ENCODE measurements at regions not wholly inside any gene's neighbourhood (a gene's known extent, or its start where the extent isn't known, plus 50 kb on each side); places are given as distances from the start of the nearest gene placed in this dataset.
"Not testable (repeated sequence)": the region's sequence is repeated elsewhere in the genome, so short reads cannot be mapped to it uniquely, and the experiment has no call there.

DNA sequence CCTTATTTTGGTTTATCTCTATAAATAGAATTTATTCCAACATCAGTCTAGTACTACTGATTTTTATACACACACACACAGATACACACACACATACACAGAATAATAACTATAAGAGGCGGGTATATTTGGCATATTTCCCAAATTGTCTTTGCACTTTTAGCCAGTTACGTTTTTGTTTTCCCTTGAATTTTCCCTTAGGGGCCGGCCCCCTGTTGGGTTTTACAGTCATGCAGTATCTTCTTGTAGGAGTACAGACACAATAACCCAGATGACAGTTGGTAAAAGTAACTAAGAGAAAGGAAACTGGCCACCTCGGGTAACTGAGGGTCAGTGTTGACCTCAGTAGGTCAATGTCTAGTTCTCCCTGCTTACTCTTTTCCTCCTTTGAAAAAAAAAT lies 50.9 kb downstream of the DISP1 start:
- no peak for DNase-seq (ENCODE audit: low read depth, low spot score)

DNA sequence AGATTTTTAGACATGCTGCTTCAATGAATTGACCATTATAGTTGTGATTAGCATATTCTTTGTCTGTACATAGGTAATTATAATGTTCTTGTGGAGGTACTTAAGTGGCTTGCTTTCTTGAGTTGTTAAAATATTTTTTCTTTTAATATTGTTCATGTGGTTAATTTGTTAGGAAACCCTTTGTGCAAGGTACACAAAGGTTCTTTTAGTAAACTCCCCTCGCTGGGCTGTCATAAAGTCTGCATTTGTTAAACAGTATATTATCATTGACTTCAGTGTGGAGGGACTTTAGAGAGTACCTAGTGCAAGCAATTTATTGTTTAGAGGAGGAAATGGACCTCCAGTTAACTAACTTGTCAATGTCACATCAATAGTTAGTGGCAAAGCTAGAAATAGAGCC lies 52.5 kb downstream of the DISP1 start:
- no peak for DNase-seq (ENCODE audit: low read depth, low spot score)

DNA sequence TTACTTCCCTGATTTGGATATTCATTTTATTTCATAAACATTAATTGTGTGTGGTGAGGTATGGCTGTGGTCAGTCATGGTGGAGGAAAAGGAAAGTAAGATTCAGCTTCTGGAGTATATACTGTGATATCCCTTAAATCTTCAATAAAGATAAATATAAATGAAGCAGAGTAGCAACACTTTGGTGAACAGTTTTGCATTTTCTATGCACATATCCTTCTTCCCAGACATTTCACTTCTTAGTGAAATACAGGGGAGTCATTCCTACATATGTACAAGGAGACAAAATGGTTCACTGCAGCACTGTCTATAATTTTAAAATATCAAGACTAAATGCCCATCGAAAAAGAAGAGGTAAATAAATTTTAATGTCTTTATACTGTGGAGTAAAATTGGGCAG lies 61.3 kb downstream of the DISP1 start:
- DNase-seq (ENCODE audit: low read depth, low spot score): no peak

DNA sequence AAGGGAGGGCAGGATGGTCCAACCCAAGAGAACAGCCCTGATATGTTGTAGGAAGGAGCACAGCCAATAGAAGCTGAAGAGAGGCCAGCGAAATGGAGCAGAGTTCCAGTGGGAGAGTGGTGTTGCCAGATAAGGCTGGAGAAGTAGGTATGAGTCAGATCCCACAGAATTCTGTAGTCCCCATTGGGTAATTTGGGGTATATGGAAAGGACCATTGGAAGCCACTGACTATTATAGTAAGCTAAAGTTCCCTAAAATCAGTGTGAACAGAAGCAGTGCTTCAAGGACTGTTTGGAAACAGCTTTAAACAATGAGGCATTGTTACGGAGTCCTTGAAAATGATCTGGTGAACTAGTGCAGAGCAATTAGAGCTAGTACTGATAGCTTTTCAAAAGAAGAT lies 63.0 kb downstream of the DISP1 start:
- DNase-seq (ENCODE audit: low read depth, low spot score): no peak

DNA sequence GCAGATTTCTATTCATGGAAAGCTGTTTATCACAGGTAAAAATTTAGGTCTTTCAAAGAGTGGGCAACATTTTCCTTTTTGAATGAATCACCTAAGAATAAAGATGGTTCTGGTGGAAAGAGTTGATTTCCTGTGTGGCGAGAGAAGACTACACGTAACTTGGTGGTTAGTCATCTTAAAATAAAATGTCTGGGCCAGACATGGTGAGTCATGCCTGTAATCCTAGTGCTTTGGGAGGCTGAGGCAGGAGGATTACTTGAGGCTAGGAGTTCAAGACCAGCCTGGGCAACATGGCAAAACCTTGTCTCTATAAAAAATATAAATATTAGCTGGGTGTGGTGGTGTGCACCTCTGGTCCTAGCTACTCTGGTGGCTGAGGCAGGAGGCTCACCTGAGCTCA lies 65.7 kb downstream of the DISP1 start:
- DNase-seq (ENCODE audit: low read depth, low spot score): no peak

DNA sequence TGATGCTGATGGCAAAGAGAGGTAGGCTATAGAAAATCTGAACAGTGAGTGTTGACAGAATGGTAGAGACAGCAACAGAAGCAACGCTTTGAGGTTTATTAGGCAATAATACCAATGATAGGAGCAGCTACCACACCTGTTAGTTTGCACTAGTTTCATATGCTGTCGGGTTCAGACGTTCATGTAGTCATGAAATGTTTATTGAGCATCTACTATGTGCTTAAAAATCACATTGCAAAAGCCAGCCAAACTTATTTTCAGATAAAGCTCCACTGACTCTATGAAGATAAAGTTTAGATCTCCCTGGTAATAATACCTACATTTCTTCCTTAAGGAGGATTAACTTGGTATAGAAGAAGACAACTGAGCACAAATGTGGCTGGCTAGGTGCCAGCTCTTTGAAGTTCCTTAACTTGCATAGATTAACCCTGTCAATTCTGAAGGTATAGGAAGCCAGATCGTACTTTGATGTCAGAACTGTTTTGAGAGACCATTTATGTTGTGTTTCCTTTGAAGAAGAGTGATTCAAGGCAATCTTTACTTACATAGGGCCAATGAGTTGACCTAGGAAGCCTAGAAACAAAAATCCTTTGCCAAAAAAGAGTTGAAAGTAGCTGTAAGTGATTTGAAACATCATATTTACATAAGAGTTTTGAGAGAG lies 71.5 kb downstream of the DISP1 start:
- DNase-seq (ENCODE audit: low read depth, low spot score): no peak

DNA sequence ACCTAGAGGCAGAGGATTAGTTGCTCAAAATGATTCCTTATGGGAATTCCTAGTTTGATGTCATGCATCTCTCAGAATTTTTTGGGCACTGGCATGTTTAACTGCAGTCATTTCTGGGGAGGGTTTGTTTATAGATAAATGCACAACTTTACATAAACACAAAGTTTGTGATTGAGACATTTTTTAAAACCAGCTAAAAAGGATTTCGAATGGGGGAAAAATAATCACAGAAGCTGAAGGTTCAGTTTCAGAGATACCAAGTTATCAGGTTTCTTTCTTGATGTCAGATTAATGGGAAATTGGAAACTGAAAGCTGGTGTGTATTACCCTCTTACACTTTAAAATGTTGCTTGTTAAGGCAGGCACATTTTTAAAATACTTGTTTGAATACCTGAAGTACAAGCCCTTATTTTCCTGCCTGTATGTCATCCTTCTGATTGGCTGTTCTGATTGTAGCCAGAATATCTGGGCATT lies 72.1 kb downstream of the DISP1 start:
- no peak for DNase-seq (ENCODE audit: low read depth, low spot score)

DNA sequence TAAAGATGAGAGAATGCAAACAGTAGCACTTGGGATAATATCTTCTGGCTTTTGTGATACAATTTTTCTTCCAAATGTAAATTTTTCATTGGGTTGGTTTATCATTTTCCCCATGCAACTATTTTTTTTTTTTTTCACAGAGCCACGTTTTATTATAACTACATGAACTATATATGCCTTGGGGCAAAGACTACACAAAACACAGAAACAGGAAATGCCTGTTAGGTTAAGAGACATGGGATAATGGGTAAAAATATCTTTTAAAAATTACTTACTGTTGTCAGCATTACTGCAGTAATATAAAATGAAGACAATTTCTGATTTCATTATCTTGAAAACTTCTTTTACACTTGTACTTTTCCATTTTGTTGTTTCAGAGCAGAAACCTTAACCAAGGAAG lies 74.6 kb downstream of the DISP1 start:
- no peak for DNase-seq (ENCODE audit: low read depth, low spot score)

DNA sequence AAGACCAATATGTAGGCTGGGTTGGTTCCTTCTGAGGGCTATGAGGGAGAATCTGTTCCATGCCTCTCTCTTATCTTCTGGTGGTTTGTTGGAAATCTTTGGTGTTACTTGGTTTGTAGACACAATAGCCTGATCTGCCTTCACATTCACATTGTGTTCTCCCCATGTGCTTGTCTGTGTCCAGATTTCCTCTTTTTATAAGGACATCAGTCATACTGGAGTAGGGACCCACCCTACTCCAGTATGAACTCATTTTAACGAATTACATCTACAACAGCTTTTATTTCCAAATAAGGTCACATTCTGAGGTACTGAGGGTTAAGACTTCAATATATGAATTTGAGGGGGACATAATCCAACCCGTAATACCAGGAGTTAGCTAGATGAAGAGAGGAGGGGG lies 75.9 kb downstream of the DISP1 start:
- DNase-seq (ENCODE audit: low read depth, low spot score): no peak

DNA sequence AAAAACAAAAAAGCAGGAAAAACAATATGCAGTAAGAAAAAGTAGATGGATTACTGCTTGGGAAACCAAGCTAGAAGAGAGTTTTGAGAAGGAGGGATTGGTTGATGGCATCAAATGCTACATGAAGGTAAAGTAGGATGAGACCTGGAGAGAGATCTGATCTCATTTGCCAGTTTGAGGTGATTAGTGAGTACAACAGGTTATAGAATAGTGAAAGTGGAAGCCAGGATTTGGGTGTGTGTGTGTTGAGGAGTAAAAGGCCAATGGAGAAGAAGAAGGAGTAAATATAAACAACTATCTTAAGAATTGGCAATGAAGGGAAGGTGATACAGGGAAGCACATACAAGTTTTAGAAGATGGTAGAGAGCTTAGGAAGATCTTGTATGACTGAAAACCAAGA lies 76.7 kb downstream of the DISP1 start:
- DNase-seq (ENCODE audit: low read depth, low spot score): no peak

DNA sequence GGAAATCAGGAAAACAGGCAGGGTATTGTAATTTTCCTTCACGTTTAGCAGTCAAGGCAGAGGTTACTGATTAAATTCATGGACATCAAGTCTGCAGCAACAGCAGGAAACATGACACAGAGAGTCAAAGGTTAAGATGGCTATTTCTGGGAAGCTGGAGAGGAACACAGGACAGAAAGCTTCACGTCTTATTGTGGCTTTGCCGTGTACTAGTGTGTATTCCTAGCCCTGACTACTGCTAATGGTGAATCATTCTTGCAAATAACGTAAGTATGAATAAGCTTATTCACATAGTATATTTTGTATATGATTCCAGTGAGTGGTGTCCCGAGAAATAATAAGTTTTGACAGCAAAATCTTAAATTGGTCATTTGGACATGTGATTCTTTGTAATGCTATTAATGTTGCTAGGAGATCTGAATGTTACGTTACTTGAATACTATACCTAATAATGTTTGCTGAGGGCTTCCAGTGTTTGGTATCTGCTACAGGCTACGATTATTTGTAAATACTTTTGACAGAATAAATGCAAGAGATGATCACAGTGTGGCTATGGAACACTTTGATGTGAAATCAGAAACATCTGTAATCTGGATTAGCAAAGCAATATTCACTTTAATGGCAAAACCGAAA lies 77.4 kb downstream of the DISP1 start:
- DNase-seq (ENCODE audit: low read depth, low spot score): no peak

DNA sequence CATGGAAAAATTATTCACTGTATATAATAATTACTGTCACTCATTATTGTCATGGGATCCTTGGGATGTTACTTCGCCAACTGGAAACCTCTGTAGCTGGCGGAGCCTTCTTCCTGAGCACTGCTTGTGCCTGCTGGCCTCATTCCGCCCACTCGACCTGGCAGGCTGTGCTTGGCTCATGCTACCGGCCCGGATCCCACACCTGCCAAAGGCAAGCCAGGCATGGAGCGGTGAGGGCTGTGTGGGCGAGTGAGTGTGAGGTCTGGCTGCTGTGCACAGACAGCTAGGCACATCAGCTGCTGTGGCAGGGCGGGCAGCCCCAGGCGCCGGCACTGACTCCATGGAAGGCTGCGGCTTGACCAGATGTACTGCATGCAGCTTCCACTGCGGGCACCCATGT lies 78.4 kb downstream of the DISP1 start:
- no peak for DNase-seq (ENCODE audit: low read depth, low spot score)

DNA sequence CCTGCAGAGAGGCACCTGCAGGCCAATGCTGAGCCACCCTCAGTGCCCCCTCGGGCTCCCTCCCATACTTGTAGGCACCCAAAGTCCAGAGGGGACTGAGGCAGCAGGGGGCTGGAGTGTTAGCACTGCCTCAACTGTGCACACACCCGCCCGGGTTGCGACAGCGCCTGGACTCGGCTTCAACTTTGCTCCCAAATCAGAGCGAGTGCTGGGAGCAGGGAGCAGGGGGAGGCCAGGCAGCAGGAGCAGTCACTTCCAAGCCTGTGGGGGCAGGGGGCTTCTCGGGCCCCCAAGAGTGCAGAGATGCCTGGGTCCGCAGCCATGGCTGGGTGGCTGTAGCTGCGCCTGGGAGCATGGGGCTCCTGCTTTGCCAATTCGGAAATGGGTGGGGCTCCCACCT lies 79.5 kb downstream of the DISP1 start:
- DNase-seq (ENCODE audit: low read depth, low spot score): no peak

DNA sequence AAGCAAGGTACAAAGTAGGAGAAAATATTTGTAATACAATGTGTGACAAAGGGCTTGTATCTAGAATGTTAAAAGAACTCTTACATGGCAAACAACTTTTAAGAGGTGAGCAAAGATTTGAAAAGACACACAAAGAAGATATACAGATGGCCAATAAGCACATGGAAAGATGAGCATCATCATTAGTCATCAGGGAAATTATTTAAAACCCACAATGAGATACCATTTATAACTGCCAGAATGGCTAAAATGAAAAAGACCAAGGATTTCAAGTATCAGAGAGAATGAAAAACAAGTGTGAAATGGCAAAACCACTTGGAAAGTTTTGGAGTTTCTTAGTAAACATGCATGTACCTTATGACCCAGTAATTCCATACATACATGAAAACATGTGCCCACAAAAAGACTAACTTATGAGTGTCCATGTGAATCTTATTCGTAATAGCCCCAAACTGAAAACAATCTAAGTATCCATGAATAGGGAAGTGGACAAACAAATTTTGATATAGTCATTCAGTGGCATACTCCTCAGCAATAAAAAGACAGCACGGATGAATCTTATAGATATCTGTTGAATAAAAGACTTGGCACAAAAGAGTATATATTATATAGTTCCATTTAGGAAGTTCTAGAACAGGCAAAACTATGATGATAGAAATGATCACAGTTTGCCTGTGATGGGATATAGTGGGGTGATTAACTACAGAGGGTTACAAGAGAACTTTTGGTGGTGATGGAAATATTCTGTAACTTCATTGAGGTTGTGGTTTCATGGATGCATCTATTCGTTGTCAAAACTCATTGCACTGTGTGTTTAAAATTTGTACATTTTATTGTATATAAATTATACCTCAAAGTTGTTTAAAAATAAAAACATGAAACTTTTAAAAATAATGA lies 82.0 kb downstream of the DISP1 start:
- DNase-seq (ENCODE audit: low read depth, low spot score): no peak

DNA sequence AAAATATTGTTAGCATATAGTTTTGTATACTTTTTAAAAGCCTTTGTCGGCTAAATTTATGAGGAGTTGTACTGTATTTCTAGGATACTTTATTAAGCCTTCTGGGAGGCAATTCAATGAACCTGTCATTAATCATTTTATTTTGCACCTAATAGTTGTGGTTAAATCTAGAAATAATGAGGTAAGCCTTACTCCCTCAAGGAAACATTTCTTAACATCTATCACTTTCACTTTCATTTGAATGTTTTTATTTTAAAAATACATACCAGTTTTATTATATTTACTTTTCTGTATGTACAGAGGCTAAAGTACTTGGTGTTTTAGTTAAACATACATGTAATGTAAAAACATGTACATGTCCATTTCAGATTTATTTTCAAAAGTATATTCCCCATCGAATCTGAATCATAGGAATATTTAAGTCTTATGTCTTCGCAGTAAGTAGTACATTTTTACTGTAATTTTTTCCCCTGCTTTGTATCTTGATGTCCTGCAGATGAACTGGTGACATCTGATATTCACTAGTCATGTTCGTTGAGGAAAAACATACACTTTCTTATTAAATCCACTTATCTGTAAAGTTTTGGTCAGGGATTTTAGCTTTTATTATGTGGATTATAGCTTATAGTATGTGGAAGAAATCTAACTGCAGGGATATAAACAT lies 82.8 kb downstream of the DISP1 start:
- DNase-seq (ENCODE audit: low read depth, low spot score): no peak

DNA sequence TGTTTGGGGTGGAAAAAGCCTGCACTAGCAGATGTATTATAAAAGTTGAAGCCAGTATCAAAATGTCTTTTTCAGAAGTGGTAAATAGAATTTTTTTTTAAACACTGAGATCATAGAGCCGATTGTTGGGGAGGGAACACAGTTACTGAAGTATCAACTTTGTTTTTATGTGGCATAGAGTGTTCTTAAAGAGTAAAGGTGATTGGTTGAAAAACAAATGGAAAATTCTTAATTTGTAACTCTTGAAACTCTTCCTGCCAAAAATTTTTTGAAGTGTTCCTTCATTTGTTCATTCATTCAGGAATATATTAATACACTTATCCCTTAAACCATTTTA lies 83.3 kb downstream of the DISP1 start:
- no peak for DNase-seq (ENCODE audit: low read depth, low spot score)

DNA sequence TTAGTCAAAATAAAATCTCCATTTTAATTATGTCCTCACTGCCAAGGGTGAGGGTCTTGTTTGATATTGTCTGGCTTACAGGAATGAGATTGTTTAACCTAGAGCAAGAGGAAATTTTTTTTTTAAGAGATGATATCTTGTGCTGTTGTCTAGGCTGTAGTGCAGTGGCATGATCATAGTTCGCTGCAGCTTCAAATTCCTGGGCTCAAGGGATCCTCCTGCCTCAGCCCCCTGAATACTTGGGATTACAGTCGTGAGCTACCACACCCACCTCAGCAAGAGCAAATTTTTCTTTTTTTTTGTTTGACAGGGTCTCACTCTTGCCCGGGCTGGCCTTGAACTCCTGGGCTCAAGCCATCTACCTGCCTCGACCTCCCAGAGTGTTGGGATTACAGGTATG lies 84.6 kb downstream of the DISP1 start:
- no peak for DNase-seq (ENCODE audit: low read depth, low spot score)

DNA sequence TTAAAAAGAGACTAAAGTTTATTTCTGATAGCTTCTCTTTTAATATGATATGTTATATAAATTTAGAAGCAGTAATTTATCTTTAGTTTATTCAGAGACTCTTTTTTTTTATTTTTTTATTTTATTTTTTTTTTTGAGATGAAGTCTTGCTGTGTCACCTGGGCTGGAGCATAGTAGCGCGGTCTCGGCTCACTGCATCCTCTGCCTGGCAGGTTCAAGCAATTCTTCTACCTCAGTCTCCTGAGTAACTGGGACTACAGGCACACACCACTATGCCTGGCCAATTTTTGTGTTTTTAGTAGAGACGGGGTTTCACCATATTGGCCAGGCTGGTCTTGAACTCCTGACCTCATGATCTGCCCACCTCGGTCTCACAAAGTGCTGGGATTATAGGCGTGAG lies 89.6 kb downstream of the DISP1 start:
- no peak for DNase-seq (ENCODE audit: low read depth, low spot score)

DNA sequence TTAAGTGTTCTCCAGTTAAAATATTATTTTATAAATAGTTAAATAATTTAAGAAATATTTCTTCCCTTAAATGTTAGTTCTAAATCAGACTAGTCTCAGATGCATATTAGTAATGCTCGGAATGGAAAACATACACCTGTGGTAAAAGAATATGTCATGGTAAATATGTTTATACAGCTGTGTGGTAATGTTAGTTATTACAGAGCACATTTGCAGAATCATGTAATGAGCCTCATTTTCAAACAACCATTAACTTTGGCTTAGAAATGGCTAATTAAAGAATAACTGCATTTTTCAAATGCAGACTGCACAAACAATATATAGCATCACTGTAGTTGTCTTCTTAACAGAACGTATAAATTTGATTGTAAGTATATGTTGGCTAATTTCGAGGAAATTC lies 90.3 kb downstream of the DISP1 start:
- DNase-seq (ENCODE audit: low read depth, low spot score): no peak

DNA sequence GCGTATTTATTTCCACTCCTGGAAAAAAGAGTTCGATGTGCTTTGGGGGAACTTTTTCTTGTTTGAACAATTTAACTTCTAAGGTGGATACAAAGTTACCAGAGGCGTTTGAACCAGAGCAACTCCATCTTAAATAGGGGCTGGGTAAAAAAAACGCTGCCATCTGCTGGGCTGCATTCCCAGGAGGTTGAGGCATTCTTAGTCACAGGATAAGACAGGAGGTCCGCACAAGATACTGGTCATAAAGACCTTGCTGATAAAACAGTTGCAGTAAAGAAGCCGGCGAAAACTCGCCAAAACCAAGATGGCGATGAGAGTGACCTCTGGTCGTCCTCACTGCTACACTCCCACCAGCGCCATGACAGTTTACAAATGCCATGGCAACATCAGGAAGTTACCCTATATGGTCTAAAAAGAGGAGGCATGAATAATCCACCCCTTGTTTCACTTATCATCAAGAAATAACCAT lies 91.5 kb downstream of the DISP1 start:
- not testable (repeated sequence) for DNase-seq (ENCODE audit: low read depth, low spot score)

DNA sequence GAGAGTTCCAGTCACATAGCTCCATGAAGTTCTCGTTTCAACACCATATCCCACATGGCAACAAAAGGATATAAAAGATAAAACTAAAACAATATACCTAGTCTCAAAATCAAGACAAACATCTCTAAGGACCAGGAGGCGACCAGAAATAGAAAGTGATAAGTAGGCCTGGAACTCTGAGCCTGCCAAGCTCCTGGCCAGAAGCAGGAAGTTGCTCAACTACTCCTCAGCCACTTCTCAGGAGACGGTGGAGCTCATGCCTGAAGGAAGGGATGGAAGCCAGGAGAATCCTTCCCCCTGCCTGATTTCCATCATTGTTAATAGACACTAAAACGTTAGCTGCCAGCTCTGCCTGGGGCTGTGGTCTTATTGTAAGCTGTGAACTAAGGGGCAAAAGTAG lies 94.7 kb downstream of the DISP1 start:
- DNase-seq (ENCODE audit: low read depth, low spot score): no peak

DNA sequence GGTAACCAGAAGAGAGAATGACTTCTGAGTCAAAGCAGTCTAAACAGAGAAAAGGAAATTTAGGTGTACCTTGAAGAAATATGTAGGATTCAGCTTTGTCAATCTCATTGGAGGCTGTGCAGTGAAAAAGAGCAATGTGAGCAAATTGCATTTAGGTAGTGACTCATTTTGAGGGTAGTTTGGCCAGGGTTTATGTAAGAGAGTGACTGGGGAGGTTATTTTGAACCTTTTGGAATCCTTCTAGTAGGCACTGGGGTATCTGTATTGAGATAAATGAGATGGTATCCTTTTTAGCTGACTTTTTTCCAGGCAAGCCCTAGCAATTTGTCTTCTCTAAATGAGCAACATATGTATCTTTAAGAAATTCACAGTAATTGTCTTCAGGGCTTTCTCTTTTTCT lies 95.9 kb downstream of the DISP1 start:
- no peak for DNase-seq (ENCODE audit: low read depth, low spot score)
